Lung (tissue), 11 donors: ENCODE measurements at regions not wholly inside any gene's neighbourhood (a gene's known extent, or its start where the extent isn't known, plus 50 kb on each side); places are given as distances from the start of the nearest gene placed in this dataset.

Experiments used
- ATAC-seq: fragments of 200-7000 bp; cut with Tn5 transposase; one replicate; pipeline ENCODE4 v1.9.1; 2020; ENCODE audit warnings: moderate number of reproducible peaks; ENCODE audit not compliant: insufficient read depth, low FRiP score
- DNase-seq, 3 donors: peaks; one replicate each; pipeline ENCODE4 v3.0.0-alpha.2; 2013 to 2017
- H3K27ac ChIP-seq, 2 donors: one replicate each; pipeline ENCODE4 v1.5.1; 2013; ENCODE audit warnings: mild to moderate bottlenecking in 2 of 2, moderate library complexity in 2 of 2, control low read depth in 1 of 2, inconsistent platforms in 1 of 2, low read depth in 1 of 2, low read length in 1 of 2
- H3K27me3 ChIP-seq, 3 donors: one replicate each; pipeline ENCODE4 v1.5.1; 2013; ENCODE audit warnings: low read length in 2 of 3; ENCODE audit not compliant: control insufficient read depth in 3 of 3, insufficient read depth in 3 of 3
- H3K36me3 ChIP-seq, 4 donors: one replicate each; pipeline ENCODE4 v1.5.1; 2013; ENCODE audit warnings: low read length in 4 of 4, mild to moderate bottlenecking in 1 of 4, moderate library complexity in 1 of 4; ENCODE audit not compliant: control insufficient read depth in 4 of 4, insufficient read depth in 4 of 4
- H3K4me1 ChIP-seq, 5 donors: one replicate each; pipeline ENCODE4 v1.5.1; 2013; ENCODE audit warnings: low read length in 5 of 5, mild to moderate bottlenecking in 2 of 5, moderate library complexity in 1 of 5; ENCODE audit not compliant: control insufficient read depth in 5 of 5, insufficient read depth in 5 of 5
- H3K4me3 ChIP-seq: one replicate; pipeline ENCODE4 v1.5.1; 2013; ENCODE audit warnings: mild to moderate bottlenecking, control low read depth, moderate library complexity
- H3K9ac ChIP-seq, 2 donors: one replicate each; pipeline ENCODE4 v1.5.1; 2013; ENCODE audit warnings: low read length in 2 of 2, control low read depth in 1 of 2; ENCODE audit not compliant: insufficient read depth in 1 of 2
- H3K9me3 ChIP-seq, 4 donors: one replicate each; pipeline ENCODE4 v1.5.1; 2013; ENCODE audit warnings: low read length in 3 of 4, mild to moderate bottlenecking in 1 of 4, moderate library complexity in 1 of 4; ENCODE audit not compliant: control insufficient read depth in 4 of 4, insufficient read depth in 3 of 4
- WGBS, 2 donors: extraction: QIAGEN DNeasy Blood & Tissue Kit; methylation state at CpG; one replicate each; pipeline ENCODE4 v1.1.7; 2013; 5-methylcytosine and 5-hydroxymethylcytosine counted together
- TF ChIP-seq, protein P1 (sequence below): IDR thresholded peaks from 2 replicates; pipeline ENCODE4 v1.5.1; 2012; ENCODE audit warnings: mild to moderate bottlenecking; ENCODE audit errors: control extremely low read depth, extremely low read depth
- donor health status: control.
- donor health status: control.
- donor health status: Bipolar disorder and iron deficiency.
- donor health status: healthy.
- donor health status: DM: yes; HTN: yes; CAD: no.

DNA sequence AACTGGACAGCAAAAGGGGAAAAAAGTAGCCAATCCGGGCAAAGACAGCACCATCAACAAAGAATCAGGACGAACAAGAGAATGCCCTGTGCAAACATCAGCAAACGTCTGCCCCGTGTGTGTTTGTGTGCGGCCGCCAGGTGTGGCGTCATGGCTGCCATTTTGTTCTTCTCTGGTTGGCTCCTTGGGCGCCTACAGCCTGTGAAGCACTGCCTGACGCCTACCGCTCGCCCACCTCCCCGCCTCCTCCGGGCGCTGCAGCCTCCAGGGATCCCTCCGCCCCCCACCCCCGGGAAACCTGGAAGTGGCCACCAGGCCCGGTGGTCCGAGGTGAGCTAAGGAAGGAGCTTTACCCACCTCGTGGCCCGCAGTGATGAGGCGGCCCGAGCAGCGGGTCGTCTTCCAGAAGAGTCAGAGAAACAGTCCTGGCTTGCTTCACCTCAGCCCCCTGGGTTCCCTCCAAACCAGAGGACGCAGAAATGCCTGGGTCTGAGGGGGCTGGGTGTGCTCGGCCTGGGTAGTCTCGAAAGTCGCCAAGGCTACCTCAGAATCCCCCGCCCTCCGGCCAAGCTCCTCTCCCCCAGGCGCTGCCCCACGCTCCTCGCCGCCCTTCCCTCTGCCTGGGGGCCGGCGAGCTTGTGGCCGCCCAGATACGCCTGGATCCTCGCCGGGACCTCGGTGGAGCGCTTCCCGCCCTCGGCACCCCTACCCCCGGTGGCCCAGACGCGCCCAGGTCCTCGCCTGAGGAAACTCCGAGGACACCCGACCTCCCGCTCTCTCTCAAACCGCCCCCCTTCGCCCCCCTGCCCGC, 61.8 kb upstream of the IL6 start:
- Histone ChIP-seq H3K36me3 (no peaks in the 10 kb centered on the region), H3K27ac (no peak overlapping the region), H3K4me1 (peaks cover 0 to 5% (median 0%) of the 10 kb centered on the region in 5 donors), H3K9me3 (no peaks in the 10 kb centered on the region), H3K4me3 (no peak overlapping the region), H3K27me3 (no peaks in the 10 kb centered on the region), H3K9ac (no peak overlapping the region)
- no peak for ATAC-seq
- WGBS, 2 donors, result 93 to 94% methylated on average over 48 to 54 of the region's 54 CpGs
- no peak for DNase-seq
- TF ChIP-seq, protein P1, sequence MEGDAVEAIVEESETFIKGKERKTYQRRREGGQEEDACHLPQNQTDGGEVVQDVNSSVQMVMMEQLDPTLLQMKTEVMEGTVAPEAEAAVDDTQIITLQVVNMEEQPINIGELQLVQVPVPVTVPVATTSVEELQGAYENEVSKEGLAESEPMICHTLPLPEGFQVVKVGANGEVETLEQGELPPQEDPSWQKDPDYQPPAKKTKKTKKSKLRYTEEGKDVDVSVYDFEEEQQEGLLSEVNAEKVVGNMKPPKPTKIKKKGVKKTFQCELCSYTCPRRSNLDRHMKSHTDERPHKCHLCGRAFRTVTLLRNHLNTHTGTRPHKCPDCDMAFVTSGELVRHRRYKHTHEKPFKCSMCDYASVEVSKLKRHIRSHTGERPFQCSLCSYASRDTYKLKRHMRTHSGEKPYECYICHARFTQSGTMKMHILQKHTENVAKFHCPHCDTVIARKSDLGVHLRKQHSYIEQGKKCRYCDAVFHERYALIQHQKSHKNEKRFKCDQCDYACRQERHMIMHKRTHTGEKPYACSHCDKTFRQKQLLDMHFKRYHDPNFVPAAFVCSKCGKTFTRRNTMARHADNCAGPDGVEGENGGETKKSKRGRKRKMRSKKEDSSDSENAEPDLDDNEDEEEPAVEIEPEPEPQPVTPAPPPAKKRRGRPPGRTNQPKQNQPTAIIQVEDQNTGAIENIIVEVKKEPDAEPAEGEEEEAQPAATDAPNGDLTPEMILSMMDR, result no peak

DNA sequence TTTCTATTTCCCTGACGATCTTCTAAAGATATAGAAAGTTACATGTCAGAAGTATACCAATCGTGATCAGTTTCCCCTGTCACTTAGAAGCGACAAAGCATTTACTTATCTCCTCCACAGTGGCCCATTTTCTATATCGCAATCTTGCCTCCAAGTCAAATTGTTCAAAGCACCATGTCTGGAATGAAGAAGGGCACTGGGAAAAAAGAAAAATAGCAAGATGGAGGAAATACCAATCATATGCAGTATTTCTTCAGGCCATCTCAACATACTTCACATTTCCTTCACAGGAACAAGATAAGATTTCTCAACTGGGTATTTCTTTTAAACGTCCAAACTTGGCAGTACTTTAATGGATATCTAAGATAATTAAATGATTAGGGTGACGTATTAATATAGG, 63.3 kb upstream of the IL6 start:
- no peak for ATAC-seq
- TF ChIP-seq, protein P1, result no peak
- no peak overlapping the region for H3K9ac ChIP-seq
- no peak for DNase-seq
- H3K36me3 ChIP-seq, result no peaks in the 10 kb centered on the region
- peaks cover 0 to 3% (median 0%) of the 10 kb centered on the region in 5 donors for H3K4me1 ChIP-seq
- H3K9me3 ChIP-seq, result no peaks in the 10 kb centered on the region
- 75 to 76% methylated on average over 6 of the region's 6 CpGs for WGBS, 2 donors
- H3K27me3 ChIP-seq, result no peaks in the 10 kb centered on the region
- H3K4me3 ChIP-seq, result no peak overlapping the region
- no peak overlapping the region for H3K27ac ChIP-seq

DNA sequence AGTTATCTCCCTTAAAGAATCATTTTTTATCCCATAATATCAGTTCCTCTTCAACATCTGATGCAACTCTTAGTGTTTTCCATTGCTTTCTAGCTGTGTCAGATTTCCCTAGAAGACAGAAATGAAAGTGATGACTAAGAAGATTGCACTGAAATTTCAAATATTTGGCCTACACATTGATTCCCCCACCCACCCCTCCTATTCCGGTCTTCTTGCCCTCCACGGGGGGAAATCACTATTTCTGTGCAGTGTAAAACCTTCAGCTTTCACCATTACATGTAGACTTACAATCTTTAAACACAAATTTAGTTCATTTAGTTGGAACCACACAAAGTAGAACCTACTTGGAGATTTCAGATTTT, 63.7 kb upstream of the IL6 start:
- Histone ChIP-seq H3K4me1 (peaks cover 0 to 3% (median 0%) of the 10 kb centered on the region in 5 donors), H3K36me3 (no peaks in the 10 kb centered on the region), H3K4me3 (no peak overlapping the region), H3K9me3 (no peaks in the 10 kb centered on the region), H3K27ac (no peak overlapping the region), H3K9ac (no peak overlapping the region), H3K27me3 (no peaks in the 10 kb centered on the region)
- TF ChIP-seq, protein P1, result no peak
- DNase-seq (peak in 1 of 3 donors; percentile 30), ATAC-seq (peak; percentile 58)
- 53 to 68% methylated on average over 2 of the region's 2 CpGs for WGBS, 2 donors
